ENCODE measurements at regions not wholly inside any gene's neighbourhood (a gene's known extent, or its start where the extent isn't known, plus 50 kb on each side); places are given as distances from the start of the nearest gene placed in this dataset.

DNA sequence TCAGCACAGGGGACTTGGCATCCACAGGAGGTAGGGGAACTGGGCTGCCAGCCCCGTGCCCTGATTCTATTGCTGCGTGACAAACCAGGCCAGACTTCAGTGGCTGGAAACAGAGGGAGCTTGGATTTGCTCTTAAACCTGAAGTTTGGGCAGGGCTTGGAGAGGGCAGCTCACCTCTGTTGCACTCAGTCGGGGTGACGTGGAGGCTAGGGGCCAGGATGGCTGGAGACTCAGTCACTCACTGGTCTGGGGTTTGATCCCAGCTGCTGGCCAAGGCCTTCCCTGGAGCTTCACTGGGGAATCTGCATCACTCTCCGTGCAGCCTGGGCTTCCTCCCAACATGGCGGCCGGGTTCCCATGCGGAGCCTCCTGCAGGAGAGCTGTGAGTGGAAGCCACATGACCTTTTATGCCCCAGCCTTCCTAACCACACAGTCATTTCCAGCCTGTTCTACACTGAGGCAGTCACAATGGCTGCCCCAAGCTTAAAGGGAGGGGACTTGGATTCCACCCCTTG, 175.2 kb upstream of the HDAC4 start:
- Mint-ChIP-seq H3K27me3 (ENCODE audit: low read depth) (peaks cover 20% of the 10 kb centered on the region), H3K4me1 (ENCODE audit: low read depth) (no peaks in the 10 kb centered on the region), H3K27ac (ENCODE audit: unreplicated experiment) (no peak overlapping the region), H3K9me3 (ENCODE audit: low read depth) (no peaks in the 10 kb centered on the region), H3K36me3 (ENCODE audit: low read depth) (no peaks in the 10 kb centered on the region), H3K4me3 (ENCODE audit: unreplicated experiment) (no peak overlapping the region)
- TF ChIP-seq, protein P1, sequence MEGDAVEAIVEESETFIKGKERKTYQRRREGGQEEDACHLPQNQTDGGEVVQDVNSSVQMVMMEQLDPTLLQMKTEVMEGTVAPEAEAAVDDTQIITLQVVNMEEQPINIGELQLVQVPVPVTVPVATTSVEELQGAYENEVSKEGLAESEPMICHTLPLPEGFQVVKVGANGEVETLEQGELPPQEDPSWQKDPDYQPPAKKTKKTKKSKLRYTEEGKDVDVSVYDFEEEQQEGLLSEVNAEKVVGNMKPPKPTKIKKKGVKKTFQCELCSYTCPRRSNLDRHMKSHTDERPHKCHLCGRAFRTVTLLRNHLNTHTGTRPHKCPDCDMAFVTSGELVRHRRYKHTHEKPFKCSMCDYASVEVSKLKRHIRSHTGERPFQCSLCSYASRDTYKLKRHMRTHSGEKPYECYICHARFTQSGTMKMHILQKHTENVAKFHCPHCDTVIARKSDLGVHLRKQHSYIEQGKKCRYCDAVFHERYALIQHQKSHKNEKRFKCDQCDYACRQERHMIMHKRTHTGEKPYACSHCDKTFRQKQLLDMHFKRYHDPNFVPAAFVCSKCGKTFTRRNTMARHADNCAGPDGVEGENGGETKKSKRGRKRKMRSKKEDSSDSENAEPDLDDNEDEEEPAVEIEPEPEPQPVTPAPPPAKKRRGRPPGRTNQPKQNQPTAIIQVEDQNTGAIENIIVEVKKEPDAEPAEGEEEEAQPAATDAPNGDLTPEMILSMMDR (IDR thresholded peaks at IDR 0.05) = no peak
- DNase-seq (ENCODE audit: low spot score) = peak; percentile 70

DNA sequence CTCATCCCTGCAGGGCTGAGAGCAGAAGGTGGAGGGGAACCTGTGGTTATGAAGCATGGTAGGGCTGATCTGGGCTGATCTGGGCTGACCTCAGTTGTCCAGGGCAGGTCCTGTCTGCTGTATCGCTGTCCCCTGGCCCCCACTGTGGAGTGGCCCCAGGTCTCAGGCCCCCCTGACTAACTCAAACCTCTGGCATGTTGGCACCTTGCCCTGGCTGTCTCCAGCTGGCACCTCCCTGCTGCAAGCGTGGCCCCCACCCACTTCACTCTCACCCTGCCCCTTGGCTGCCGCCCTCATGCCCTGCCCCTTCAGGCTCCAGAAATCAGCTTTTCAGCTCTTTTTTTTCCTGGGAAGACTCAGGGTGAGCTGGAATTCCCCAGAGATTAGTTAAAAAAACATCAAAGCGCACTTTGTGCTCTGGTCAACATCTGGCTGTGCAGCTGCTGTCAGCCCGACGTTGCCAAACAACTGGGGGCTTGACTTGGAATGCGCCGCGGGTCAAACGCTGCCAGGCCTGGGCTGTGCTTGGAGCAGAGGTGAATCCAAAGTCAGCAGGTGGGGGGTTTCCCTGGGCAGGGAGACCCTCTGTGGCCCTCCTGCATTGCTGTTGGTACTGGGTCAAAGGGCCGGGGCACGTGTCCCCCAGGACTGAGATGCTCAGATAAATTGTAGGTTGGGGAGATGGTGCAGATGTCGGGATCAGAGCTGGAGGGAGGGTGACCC, 173.8 kb upstream of the HDAC4 start:
- no peak for DNase-seq (ENCODE audit: low spot score)
- H3K4me1 Mint-ChIP-seq (ENCODE audit: low read depth) = no peaks in the 10 kb centered on the region
- H3K36me3 Mint-ChIP-seq (ENCODE audit: low read depth) = no peaks in the 10 kb centered on the region
- H3K9me3 Mint-ChIP-seq (ENCODE audit: low read depth) = no peaks in the 10 kb centered on the region
- peaks cover 26% of the 10 kb centered on the region for H3K27me3 Mint-ChIP-seq (ENCODE audit: low read depth)
- H3K4me3 Mint-ChIP-seq (ENCODE audit: unreplicated experiment) = no peak overlapping the region
- TF ChIP-seq, protein P1 (IDR thresholded peaks at IDR 0.05) = no peak
- H3K27ac Mint-ChIP-seq (ENCODE audit: unreplicated experiment) = no peak overlapping the region

DNA sequence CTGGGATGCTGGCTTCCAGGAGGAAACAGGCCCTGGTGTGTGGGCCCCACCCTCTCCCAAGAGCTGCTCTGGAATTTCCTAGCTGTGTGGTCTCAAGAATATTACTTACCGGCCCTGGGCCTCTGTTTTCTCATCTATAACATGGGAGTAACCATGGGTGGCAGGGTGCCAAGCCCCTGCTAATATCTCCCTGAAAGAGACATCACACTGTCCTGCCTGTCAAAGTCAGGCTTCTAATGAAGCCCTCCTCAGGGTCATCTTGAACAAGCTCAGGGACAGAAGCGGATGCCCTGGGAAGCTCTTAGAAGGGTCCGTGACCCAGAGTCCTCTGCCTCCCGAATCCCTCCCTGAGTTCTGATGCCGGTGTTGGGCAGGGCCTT, 173.2 kb upstream of the HDAC4 start:
- Mint-ChIP-seq H3K36me3 (ENCODE audit: low read depth) (no peaks in the 10 kb centered on the region), H3K4me3 (ENCODE audit: unreplicated experiment) (no peak overlapping the region)

DNA sequence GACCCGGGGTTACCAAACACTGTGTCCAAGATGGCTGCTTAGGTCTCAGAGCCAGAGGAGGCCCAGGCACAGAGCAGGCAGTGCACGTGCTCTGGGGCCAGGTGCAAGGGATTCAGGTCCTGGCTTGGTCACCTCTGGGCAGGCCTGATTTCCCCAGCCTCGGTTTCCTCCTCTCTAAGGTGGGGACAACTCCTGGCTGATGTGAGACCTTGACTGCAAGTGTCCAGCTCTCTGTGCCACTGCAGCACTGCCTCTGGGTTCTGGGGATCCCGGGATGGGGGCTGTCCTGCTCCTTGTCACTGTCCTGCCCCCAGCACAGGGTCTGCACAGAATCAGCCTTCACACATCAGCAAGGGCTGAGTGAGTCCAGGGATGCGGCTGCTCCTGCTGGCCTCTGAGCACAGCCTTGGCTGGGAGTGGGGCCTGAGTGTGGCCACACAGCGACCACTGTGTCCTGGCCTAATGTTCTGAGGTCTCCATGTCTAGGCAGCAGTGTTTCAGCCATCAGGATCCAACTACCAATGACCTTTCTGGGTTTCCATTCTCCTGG, 170.2 kb upstream of the HDAC4 start:
- Mint-ChIP-seq H3K4me1 (ENCODE audit: low read depth) (no peaks in the 10 kb centered on the region), H3K9me3 (ENCODE audit: low read depth) (no peaks in the 10 kb centered on the region), H3K36me3 (ENCODE audit: low read depth) (no peaks in the 10 kb centered on the region), H3K27ac (ENCODE audit: unreplicated experiment) (no peak overlapping the region), H3K27me3 (ENCODE audit: low read depth) (peaks cover 34% of the 10 kb centered on the region), H3K4me3 (ENCODE audit: unreplicated experiment) (no peak overlapping the region)
- peak; percentile 75 for DNase-seq (ENCODE audit: low spot score)
- TF ChIP-seq, protein P1 (IDR thresholded peaks at IDR 0.05) = no peak

More for the DNA sequence above, 173.2 kb upstream of the HDAC4 start:
- H3K4me1 Mint-ChIP-seq (ENCODE audit: low read depth) = no peaks in the 10 kb centered on the region
- H3K27ac Mint-ChIP-seq (ENCODE audit: unreplicated experiment) = no peak overlapping the region
- H3K9me3 Mint-ChIP-seq (ENCODE audit: low read depth) = no peaks in the 10 kb centered on the region
- H3K27me3 Mint-ChIP-seq (ENCODE audit: low read depth) = peaks cover 27% of the 10 kb centered on the region
- no peak for DNase-seq (ENCODE audit: low spot score)
- TF ChIP-seq, protein P1 (IDR thresholded peaks at IDR 0.05) = no peak

DNA sequence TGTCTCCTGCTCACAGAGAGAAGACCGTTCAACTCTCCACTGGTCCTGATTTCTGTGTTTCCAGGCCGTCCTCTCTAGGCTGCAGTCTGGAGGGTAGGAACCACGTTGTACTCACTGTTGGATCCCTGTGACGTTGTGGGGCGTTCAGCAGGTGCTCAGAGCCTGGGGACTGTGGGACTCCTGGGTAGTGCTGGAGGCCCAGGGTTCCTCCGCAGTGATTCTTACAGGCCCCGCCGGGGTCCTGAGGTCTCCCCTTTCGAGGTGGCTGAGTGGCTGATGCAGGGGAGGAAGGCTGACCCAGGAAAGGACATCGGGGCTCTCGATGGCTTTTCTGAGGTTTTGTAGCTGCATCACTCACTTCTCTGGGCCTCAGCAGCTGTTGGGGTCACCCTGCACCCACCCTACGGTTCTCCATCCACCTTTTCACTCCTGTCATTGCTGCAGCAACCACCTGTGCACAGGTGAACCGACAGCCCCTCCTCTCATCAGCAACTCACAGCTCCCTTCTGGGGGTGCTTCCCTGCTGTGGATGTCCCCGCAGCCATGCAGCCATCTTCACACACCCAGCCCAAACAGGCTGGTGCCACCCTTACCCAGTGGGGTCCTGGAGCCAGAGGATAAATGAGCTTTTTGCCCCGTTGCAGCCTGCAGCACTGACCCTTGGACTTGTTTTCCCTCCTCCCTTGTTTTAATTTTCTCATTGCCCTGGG, 169.6 kb upstream of the HDAC4 start:
- H3K27me3 Mint-ChIP-seq (ENCODE audit: low read depth) = peaks cover 34% of the 10 kb centered on the region
- no peaks in the 10 kb centered on the region for H3K9me3 Mint-ChIP-seq (ENCODE audit: low read depth)
- DNase-seq (ENCODE audit: low spot score) = no peak
- no peak overlapping the region for H3K4me3 Mint-ChIP-seq (ENCODE audit: unreplicated experiment)
- H3K4me1 Mint-ChIP-seq (ENCODE audit: low read depth) = no peaks in the 10 kb centered on the region
- no peak overlapping the region for H3K27ac Mint-ChIP-seq (ENCODE audit: unreplicated experiment)
- TF ChIP-seq, protein P1 (IDR thresholded peaks at IDR 0.05) = no peak
- H3K36me3 Mint-ChIP-seq (ENCODE audit: low read depth) = no peaks in the 10 kb centered on the region

All from chondrocyte (in vitro differentiated cells).